ENCODE measurements at regions not wholly inside any gene's neighbourhood (a gene's known extent, or its start where the extent isn't known, plus 50 kb on each side); places are given as distances from the start of the nearest gene placed in this dataset.
A peak's percentile ranks its signal among the peaks of the same experiment; 100 is the strongest.
"Not testable (repeated sequence)": the region's sequence is repeated elsewhere in the genome, so short reads cannot be mapped to it uniquely, and the experiment has no call there.

DNA sequence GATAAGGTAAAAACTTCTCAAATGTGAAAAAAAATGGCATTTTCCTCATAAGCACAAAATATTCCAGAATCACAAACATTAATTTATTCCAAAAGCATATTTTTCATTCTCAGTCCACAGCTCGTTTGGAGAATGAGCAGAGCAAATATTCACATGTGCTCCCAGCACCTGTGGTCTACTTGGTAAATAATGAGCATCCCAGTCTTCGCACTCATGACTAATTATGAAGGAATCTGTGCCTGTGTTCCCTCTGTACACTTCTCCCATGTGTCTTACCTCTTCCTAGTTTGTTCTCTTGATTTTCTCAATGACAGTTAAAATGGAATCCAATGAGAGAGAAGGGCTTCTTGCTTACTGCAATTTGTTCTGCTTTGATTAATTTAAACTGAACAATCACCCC is 671.0 kb upstream of the SOX11 start:
- no peak overlapping the region for H3K27ac Mint-ChIP-seq (ENCODE audit: unreplicated experiment)

DNA sequence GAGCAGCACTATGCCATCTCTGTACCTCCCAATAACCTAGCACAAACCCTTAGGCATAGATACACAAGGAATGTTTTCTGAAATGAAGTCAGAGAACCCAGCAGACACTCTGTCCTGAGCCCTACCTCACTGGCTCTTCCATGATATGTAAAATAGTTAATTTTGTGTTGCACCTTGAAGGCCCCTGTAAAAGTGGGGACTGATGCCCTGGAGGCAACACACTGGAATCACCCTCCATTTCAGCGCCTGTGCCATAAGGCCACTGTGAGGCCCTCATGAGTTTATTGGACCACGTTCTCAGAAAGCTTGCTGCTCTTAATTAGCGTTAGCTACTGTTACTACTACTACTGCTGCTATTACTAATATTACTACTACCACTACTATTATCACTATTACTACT is 670.1 kb upstream of the SOX11 start:
- peaks cover 15% of the 10 kb centered on the region for H3K4me1 Mint-ChIP-seq
- H3K4me3 Mint-ChIP-seq = peak overlapping the region; percentile 55
- peaks cover 17% of the 10 kb centered on the region for H3K36me3 Mint-ChIP-seq (ENCODE audit: low read depth)
- DNase-seq (ENCODE audit: low read depth, low spot score) = no peak
- peaks cover 17% of the 10 kb centered on the region for H3K9me3 Mint-ChIP-seq
- TF ChIP-seq CTCF (conservative IDR thresholded peaks at IDR 0.05) = no peak
- H3K27ac Mint-ChIP-seq (ENCODE audit: unreplicated experiment) = no peak overlapping the region
- H3K27me3 Mint-ChIP-seq (ENCODE audit: low read depth) = peaks cover 24% of the 10 kb centered on the region

More for the DNA sequence above, 671.0 kb upstream of the SOX11 start:
- Mint-ChIP-seq H3K36me3 (ENCODE audit: low read depth) (peaks cover 17% of the 10 kb centered on the region), H3K4me3 (no peak overlapping the region), H3K9me3 (peaks cover 17% of the 10 kb centered on the region), H3K27me3 (ENCODE audit: low read depth) (peaks cover 23% of the 10 kb centered on the region), H3K4me1 (peaks cover 15% of the 10 kb centered on the region)
- no peak for TF ChIP-seq CTCF (conservative IDR thresholded peaks at IDR 0.05)
- DNase-seq (ENCODE audit: low read depth, low spot score) = no peak

DNA sequence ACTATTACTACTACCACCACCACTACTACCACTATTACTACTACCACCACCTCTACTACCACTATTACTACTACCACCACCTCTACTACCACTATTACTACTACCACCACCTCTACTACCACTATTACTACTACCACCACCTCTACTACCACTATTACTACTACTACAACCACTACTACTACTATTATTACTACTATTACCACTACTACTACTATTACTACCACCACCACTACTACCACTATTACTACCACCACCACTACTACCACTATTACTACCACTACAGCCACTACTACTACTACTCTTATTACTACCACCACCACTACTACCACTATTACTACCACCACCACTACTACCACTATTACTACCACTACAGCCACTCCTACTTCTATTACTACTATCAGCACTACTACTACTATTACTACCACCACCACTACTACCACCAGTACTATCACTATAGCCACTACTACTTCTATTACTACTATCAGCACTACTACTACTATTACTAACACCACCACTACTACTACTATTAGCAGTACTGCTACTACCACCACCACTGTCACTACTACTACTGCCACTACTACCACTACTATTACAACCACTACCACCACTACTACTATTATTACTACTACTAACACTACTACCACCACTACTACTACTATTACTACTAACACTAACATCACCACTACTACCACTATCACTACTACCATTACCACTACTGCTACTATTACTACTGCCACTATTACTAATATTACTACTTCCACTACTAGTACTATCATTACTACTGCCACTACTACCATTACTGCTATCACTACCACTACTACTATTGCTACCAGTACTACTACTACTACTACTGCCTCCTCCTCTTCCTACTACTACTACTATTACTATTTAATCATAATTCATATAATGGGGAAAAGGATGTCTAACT is 669.2 kb upstream of the SOX11 start:
- Mint-ChIP-seq H3K27me3 (ENCODE audit: low read depth) (peaks cover 24% of the 10 kb centered on the region), H3K4me3 (peak overlapping the region; percentile 83), H3K36me3 (ENCODE audit: low read depth) (peaks cover 17% of the 10 kb centered on the region), H3K4me1 (peaks cover 15% of the 10 kb centered on the region), H3K9me3 (peaks cover 17% of the 10 kb centered on the region)
- not testable (repeated sequence) for H3K27ac Mint-ChIP-seq (ENCODE audit: unreplicated experiment); DNase-seq (ENCODE audit: low read depth, low spot score)

- DNase-seq (ENCODE audit: low read depth, low spot score) = no peak
- Mint-ChIP-seq H3K9me3 (peaks cover 17% of the 10 kb centered on the region), H3K27me3 (ENCODE audit: low read depth) (peaks cover 21% of the 10 kb centered on the region), H3K27ac (ENCODE audit: unreplicated experiment) (no peak overlapping the region), H3K4me3 (no peak overlapping the region), H3K36me3 (ENCODE audit: low read depth) (peaks cover 17% of the 10 kb centered on the region), H3K4me1 (peaks cover 15% of the 10 kb centered on the region)
- no peak for TF ChIP-seq CTCF (conservative IDR thresholded peaks at IDR 0.05)
These were observed 665.5 kb upstream of the SOX11 start for GRCh38 chr2:5026571-5027234.

- H3K4me1 Mint-ChIP-seq = no peaks in the 10 kb centered on the region
- no peak for DNase-seq (ENCODE audit: low read depth, low spot score)
- no peak overlapping the region for H3K4me3 Mint-ChIP-seq
- no peak overlapping the region for H3K27ac Mint-ChIP-seq (ENCODE audit: unreplicated experiment)
- no peaks in the 10 kb centered on the region for H3K9me3 Mint-ChIP-seq
- no peaks in the 10 kb centered on the region for H3K36me3 Mint-ChIP-seq (ENCODE audit: low read depth)
- no peak for TF ChIP-seq CTCF (conservative IDR thresholded peaks at IDR 0.05)
- no peaks in the 10 kb centered on the region for H3K27me3 Mint-ChIP-seq (ENCODE audit: low read depth)
These were observed 657.1 kb upstream of the SOX11 start for GRCh38 chr2:5035057-5035488.

- no peaks in the 10 kb centered on the region for H3K9me3 Mint-ChIP-seq
- no peaks in the 10 kb centered on the region for H3K4me1 Mint-ChIP-seq
- no peak overlapping the region for H3K27ac Mint-ChIP-seq (ENCODE audit: unreplicated experiment)
- H3K36me3 Mint-ChIP-seq (ENCODE audit: low read depth) = no peaks in the 10 kb centered on the region
- no peak for DNase-seq (ENCODE audit: low read depth, low spot score)
- H3K27me3 Mint-ChIP-seq (ENCODE audit: low read depth) = no peaks in the 10 kb centered on the region
- TF ChIP-seq CTCF (conservative IDR thresholded peaks at IDR 0.05) = no peak
- H3K4me3 Mint-ChIP-seq = no peak overlapping the region
These were observed 655.9 kb upstream of the SOX11 start for GRCh38 chr2:5036256-5036655.

Data from neural crest cell (in vitro differentiated cells).